RWPE1 (cell line): ENCODE measurements at regions not wholly inside any gene's neighbourhood (a gene's known extent, or its start where the extent isn't known, plus 50 kb on each side); places are given as distances from the start of the nearest gene placed in this dataset.

ENCODE experiments used
- CTCF ChIA-PET: fragments of 350-600 bp; sonication (Branson Sonifier 250); formaldehyde crosslinking; extraction: SDS; loops from one replicate; lab custom pipeline; 2021; lab: Yijun Ruan, JAX
- POLR2A ChIA-PET: fragments of 400-600 bp; formaldehyde crosslinking; extraction: SDS; loops from one replicate; lab custom pipeline; 2020; ENCODE audit warnings: antibody characterized with exemption; ENCODE audit not compliant: low non-redundant PET; lab: Yijun Ruan, JAX
- DNase-seq: peaks from one replicate; pipeline ENCODE4 v3.0.0; 2012; ENCODE audit warnings: low spot score
- H3K27ac ChIP-seq: fragments of 450-650 bp; 2 replicates; pipeline ENCODE4 v1.5.1; 2017
- CTCF ChIP-seq: fragments of 450-650 bp; conservative IDR thresholded peaks from 2 replicates; pipeline ENCODE4 v1.5.1; 2017; ENCODE audit warnings: low read depth, mild to moderate bottlenecking

GRCh38 chr4:111213531-111213930 lies 590.7 kb upstream of the PITX2 start:
- no peak overlapping the region for H3K27ac ChIP-seq
- TF ChIP-seq CTCF, result no peak
- ChIA-PET CTCF (interaction anchor here (0.6 kb wide), 1 partner anchor 268 kb away, joined by 3 read pairs; no protein-coding TSS in a partner anchor), POLR2A (no interaction called here)
- DNase-seq, result no peak

- no peak overlapping the region for H3K27ac ChIP-seq
- ChIA-PET CTCF (no interaction called here), POLR2A (no interaction called here)
- no peak for TF ChIP-seq CTCF
- DNase-seq, result no peak
These were observed 591.5 kb upstream of the PITX2 start for GRCh38 chr4:111214371-111214770.

GRCh38 chr4:111215755-111216154 lies 592.9 kb upstream of the PITX2 start:
- no peak overlapping the region for H3K27ac ChIP-seq
- ChIA-PET POLR2A (no interaction called here), CTCF (no interaction called here)
- DNase-seq, result no peak
- no peak for TF ChIP-seq CTCF

- DNase-seq, result no peak
- CTCF ChIA-PET, result no interaction called here
- no peak for TF ChIP-seq CTCF
- H3K27ac ChIP-seq, result no peak overlapping the region
- POLR2A ChIA-PET, result no interaction called here
These were observed 593.9 kb upstream of the PITX2 start for GRCh38 chr4:111216791-111217190.

GRCh38 chr4:111221371-111221770 lies 598.5 kb upstream of the PITX2 start:
- CTCF ChIA-PET, result interaction anchor here (0.7 kb wide), 1 partner anchor 45 kb away, joined by 4 read pairs; no protein-coding TSS in a partner anchor
- TF ChIP-seq CTCF, result no peak
- H3K27ac ChIP-seq, result no peak overlapping the region
- POLR2A ChIA-PET, result no interaction called here
- DNase-seq, result no peak

GRCh38 chr4:111228396-111228795 lies 605.5 kb upstream of the PITX2 start:
- H3K27ac ChIP-seq, result no peak overlapping the region
- ChIA-PET CTCF (no interaction called here), POLR2A (no interaction called here)
- DNase-seq, result no peak
- TF ChIP-seq CTCF, result no peak

GRCh38 chr4:111228874-111229273 lies 606.0 kb upstream of the PITX2 start:
- POLR2A ChIA-PET, result no interaction called here
- no peak for DNase-seq
- TF ChIP-seq CTCF, result no peak
- CTCF ChIA-PET, result no interaction called here
- no peak overlapping the region for H3K27ac ChIP-seq
